ENCODE measurements at regions not wholly inside any gene's neighbourhood (a gene's known extent, or its start where the extent isn't known, plus 50 kb on each side); places are given as distances from the start of the nearest gene placed in this dataset.

GRCh38 chr4:84150177-84150576, 348.9 kb downstream of the NKX6-1 start:
- TF ChIP-seq, protein P1, sequence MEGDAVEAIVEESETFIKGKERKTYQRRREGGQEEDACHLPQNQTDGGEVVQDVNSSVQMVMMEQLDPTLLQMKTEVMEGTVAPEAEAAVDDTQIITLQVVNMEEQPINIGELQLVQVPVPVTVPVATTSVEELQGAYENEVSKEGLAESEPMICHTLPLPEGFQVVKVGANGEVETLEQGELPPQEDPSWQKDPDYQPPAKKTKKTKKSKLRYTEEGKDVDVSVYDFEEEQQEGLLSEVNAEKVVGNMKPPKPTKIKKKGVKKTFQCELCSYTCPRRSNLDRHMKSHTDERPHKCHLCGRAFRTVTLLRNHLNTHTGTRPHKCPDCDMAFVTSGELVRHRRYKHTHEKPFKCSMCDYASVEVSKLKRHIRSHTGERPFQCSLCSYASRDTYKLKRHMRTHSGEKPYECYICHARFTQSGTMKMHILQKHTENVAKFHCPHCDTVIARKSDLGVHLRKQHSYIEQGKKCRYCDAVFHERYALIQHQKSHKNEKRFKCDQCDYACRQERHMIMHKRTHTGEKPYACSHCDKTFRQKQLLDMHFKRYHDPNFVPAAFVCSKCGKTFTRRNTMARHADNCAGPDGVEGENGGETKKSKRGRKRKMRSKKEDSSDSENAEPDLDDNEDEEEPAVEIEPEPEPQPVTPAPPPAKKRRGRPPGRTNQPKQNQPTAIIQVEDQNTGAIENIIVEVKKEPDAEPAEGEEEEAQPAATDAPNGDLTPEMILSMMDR (IDR thresholded peaks at IDR 0.05): no peak
- TF ChIP-seq POLR2AphosphoS5 (IDR thresholded peaks at IDR 0.05; ENCODE audit: insufficient read depth in 1 of 2, low read depth in 1 of 2): no peak
- TF ChIP-seq POLR2A (IDR thresholded peaks at IDR 0.05): no peak

All from vagina (tissue), 2 donors.